ENCODE measurements at regions not wholly inside any gene's neighbourhood (a gene's known extent, or its start where the extent isn't known, plus 50 kb on each side); places are given as distances from the start of the nearest gene placed in this dataset.
A peak's percentile ranks its signal among the peaks of the same experiment; 100 is the strongest.
"Not testable (repeated sequence)": the region's sequence is repeated elsewhere in the genome, so short reads cannot be mapped to it uniquely, and the experiment has no call there.

GRCh38 chr22:49402169-49402568, 425.5 kb downstream of the BRD1 start:
- H3K27ac ChIP-seq: no peak overlapping the region
- H3K4me3 ChIP-seq: no peak overlapping the region
- no peaks in the 10 kb centered on the region for H3K4me1 ChIP-seq (replicated peaks in 1 of 2)
- no peak for ATAC-seq (replicated peaks in 6 of 8)
- in situ Hi-C loops (cut with MboI; ENCODE audit: low pct_unique_long_range_greater_than_20kb in 2 of 9, low sequenced_read_pairs in 9 of 9, unreplicated experiment in 9 of 9): no loop called here
- 4 to 86% (median 48%) methylated on average over 2 to 8 of the region's 12 CpGs; no CpG with 5 or more reads in 4 of the 10 experiments for WGBS, 10 experiments

- H3K4me1 ChIP-seq (replicated peaks in 1 of 2): no peaks in the 10 kb centered on the region
- 31 to 95% (median 59%) methylated on average over 6 to 16 of the region's 16 CpGs; no CpG with 5 or more reads in 1 of the 10 experiments for WGBS, 10 experiments
- ATAC-seq (replicated peaks in 6 of 8): no peak
- H3K4me3 ChIP-seq: no peak overlapping the region
- H3K27ac ChIP-seq: no peak overlapping the region
- in situ Hi-C loops (cut with MboI; ENCODE audit: low pct_unique_long_range_greater_than_20kb in 2 of 9, low sequenced_read_pairs in 9 of 9, unreplicated experiment in 9 of 9): no loop called here
These were observed 426.6 kb downstream of the BRD1 start for GRCh38 chr22:49400941-49401598.

DNA sequence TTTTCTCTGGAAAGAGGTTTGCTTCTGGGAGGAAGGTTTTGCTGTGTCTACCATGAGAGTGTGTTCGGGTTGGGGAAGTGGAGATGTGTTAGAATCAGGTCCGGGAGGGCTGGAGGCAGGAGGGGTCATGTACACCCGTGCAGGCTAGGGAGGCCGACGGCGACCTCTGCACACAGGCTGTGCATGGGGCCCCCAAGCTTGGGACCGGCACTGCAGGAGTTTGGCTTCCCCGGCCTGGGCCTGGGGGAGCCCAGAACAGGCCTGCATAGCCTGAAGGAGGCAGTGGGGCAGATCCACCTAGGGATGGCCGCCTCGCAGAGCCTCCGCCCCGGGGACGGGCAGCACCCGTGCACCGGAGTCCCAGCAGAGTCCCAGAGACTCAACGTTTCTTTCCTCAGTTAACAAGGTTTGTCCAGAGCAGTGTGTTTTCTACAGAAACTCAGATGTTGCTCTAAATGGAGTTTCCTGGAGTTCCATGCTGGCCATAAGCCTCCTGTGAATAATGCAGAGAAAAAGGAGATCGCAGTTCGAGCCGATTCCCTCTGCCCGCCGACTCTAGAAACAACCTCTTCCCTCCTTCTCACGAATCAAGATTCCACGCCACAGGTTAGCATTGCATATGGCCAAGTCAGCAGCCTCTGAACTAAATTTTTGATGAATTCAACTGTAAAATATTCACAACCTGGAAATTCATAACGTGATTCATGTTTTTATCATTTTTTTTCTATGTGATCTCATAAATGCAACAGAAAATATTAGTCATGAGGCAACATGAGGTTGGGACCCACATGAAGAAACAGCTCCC, 427.3 kb downstream of the BRD1 start:
- H3K4me1 ChIP-seq (replicated peaks in 1 of 2): no peaks in the 10 kb centered on the region
- 0 to 86% (median 58%) methylated on average over 1 to 15 of the region's 24 CpGs for WGBS, 10 experiments
- H3K27ac ChIP-seq: no peak overlapping the region
- in situ Hi-C loops (cut with MboI; ENCODE audit: low pct_unique_long_range_greater_than_20kb in 2 of 9, low sequenced_read_pairs in 9 of 9, unreplicated experiment in 9 of 9): no loop called here
- H3K4me3 ChIP-seq: no peak overlapping the region
- ATAC-seq (replicated peaks in 6 of 8): no peak

GRCh38 chr22:49398646-49399045, 429.0 kb downstream of the BRD1 start:
- no peaks in the 10 kb centered on the region for H3K4me1 ChIP-seq (replicated peaks in 1 of 2)
- in situ Hi-C loops (cut with MboI; ENCODE audit: low pct_unique_long_range_greater_than_20kb in 2 of 9, low sequenced_read_pairs in 9 of 9, unreplicated experiment in 9 of 9): no loop called here
- 25 to 86% (median 52%) methylated on average over 1 to 10 of the region's 15 CpGs; no CpG with 5 or more reads in 5 of the 10 experiments for WGBS, 10 experiments
- no peak overlapping the region for H3K4me3 ChIP-seq
- ATAC-seq (replicated peaks in 6 of 8): no peak
- H3K27ac ChIP-seq: no peak overlapping the region

DNA sequence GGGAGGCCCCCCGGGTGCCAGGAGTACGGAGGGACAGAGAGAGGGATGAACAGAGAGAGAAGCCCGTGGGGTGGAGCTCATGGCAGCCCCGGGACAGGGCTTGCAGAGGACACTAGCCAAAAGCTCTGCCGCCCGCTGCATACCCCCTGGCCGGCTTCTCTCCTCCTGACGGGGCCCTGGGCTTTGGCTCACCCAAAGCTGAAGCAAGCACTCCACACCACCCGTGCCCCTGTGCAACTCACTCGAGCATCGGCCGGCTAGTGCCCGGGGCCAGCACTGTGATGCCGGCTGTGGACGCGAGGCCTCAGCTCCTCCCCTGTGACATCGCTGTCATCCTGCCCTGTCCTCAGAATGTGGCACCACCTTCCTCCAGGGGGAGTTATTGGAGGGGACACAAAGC, 429.6 kb downstream of the BRD1 start:
- 43 to 100% (median 86%) methylated on average over 3 to 9 of the region's 17 CpGs; no CpG with 5 or more reads in 7 of the 10 experiments for WGBS, 10 experiments
- H3K4me1 ChIP-seq (replicated peaks in 1 of 2): no peaks in the 10 kb centered on the region
- H3K27ac ChIP-seq: no peak overlapping the region
- no peak for ATAC-seq (replicated peaks in 6 of 8)
- H3K4me3 ChIP-seq: no peak overlapping the region
- in situ Hi-C loops (cut with MboI; ENCODE audit: low pct_unique_long_range_greater_than_20kb in 2 of 9, low sequenced_read_pairs in 9 of 9, unreplicated experiment in 9 of 9): no loop called here

- Histone ChIP-seq H3K4me1 (replicated peaks in 1 of 2) (no peaks in the 10 kb centered on the region), H3K4me3 (no peak overlapping the region), H3K27ac (no peak overlapping the region)
- peak in 1 of 8 experiments; percentile 22 for ATAC-seq (replicated peaks in 6 of 8)
- 27 to 62% (median 58%) methylated on average over 3 to 9 of the region's 11 CpGs; no CpG with 5 or more reads in 3 of the 10 experiments for WGBS, 10 experiments
- in situ Hi-C loops (cut with MboI; ENCODE audit: low pct_unique_long_range_greater_than_20kb in 2 of 9, low sequenced_read_pairs in 9 of 9, unreplicated experiment in 9 of 9): no loop called here
These were observed 430.9 kb downstream of the BRD1 start for GRCh38 chr22:49396817-49397216.

DNA sequence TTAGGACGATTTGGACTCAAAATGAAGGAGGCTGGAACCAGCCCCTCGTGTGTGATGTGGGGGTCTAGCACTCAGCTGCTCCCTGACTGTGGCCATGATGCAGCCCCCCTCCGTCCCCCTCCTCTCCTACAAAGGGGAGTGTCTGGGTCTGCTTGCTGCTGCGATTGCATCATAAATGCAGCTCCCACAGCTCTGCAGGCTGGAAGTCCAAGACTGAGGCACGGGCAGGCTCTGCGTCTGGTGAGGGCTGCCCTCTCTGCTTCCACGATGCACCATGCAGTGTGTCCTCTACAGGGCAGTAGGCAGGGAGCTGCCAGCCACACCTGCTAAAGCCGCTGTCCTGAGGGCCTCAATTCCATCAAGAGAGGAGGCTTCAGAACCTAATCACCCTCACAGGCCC, 432.1 kb downstream of the BRD1 start:
- no peak overlapping the region for H3K4me3 ChIP-seq
- peak in 3 of 8 experiments; percentile 83 to 95 (median 88) for ATAC-seq (replicated peaks in 6 of 8)
- no peaks in the 10 kb centered on the region for H3K4me1 ChIP-seq (replicated peaks in 1 of 2)
- WGBS, 10 experiments: 0 to 86% (median 23%) methylated on average over 1 to 3 of the region's 8 CpGs; no CpG with 5 or more reads in 4 of the 10 experiments
- in situ Hi-C loops (cut with MboI; ENCODE audit: low pct_unique_long_range_greater_than_20kb in 2 of 9, low sequenced_read_pairs in 9 of 9, unreplicated experiment in 9 of 9): no loop called here
- H3K27ac ChIP-seq: no peak overlapping the region

- in situ Hi-C loops (cut with MboI; ENCODE audit: low pct_unique_long_range_greater_than_20kb in 2 of 9, low sequenced_read_pairs in 9 of 9, unreplicated experiment in 9 of 9): not testable (repeated sequence)
- WGBS, 10 experiments: 33 to 95% (median 59%) methylated on average over 4 to 5 of the region's 5 CpGs; no CpG with 5 or more reads in 2 of the 10 experiments
These were observed 432.6 kb downstream of the BRD1 start for GRCh38 chr22:49395062-49395461.

DNA sequence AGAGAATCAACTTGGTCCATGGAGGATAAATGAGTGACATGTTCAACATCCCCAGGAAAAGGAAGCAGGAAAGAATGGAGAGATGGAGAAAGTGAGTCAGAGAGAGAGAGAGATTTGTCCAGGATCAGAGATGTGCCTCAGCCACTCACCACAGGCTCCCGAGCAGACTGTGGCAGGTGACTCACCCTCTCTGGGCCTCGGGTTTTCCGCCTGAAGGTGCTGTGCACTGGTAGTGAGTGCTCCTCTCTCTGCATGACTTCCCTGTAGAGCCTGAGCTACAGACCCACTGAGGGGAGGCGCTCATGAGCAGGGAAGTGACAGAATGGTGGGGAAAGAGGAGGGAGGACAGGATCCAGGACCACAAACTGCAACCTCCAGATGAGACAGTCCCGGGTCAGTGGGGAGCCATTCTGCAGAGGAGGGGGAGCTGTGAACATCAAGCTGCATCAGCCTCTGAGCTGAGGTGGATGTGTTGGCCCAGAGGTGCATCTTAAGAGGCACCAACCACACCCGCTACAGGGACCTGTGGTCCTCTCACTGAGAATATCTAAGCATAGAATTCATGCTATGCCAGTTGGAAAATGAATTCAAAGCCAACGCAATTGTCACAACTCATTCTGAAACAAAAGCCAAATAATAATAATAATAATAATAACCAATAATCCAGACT, 433.4 kb downstream of the BRD1 start:
- Histone ChIP-seq H3K4me1 (replicated peaks in 1 of 2) (no peaks in the 10 kb centered on the region), H3K4me3 (no peak overlapping the region), H3K27ac (no peak overlapping the region)
- in situ Hi-C loops (cut with MboI; ENCODE audit: low pct_unique_long_range_greater_than_20kb in 2 of 9, low sequenced_read_pairs in 9 of 9, unreplicated experiment in 9 of 9): no loop called here
- ATAC-seq (replicated peaks in 6 of 8): no peak
- 0 to 83% (median 27%) methylated on average over 1 to 7 of the region's 7 CpGs; no CpG with 5 or more reads in 1 of the 10 experiments for WGBS, 10 experiments

More at GRCh38 chr22:49395062-49395461, 432.6 kb downstream of the BRD1 start:
- H3K4me1 ChIP-seq (replicated peaks in 1 of 2); ATAC-seq (replicated peaks in 6 of 8); H3K27ac ChIP-seq; H3K4me3 ChIP-seq: not testable (repeated sequence)

- ATAC-seq (replicated peaks in 6 of 8): no peak
- no peaks in the 10 kb centered on the region for H3K4me1 ChIP-seq (replicated peaks in 1 of 2)
- WGBS, 10 experiments: 0 to 100% (median 34%) methylated on average over 1 to 5 of the region's 7 CpGs; no CpG with 5 or more reads in 6 of the 10 experiments
- in situ Hi-C loops (cut with MboI; ENCODE audit: low pct_unique_long_range_greater_than_20kb in 2 of 9, low sequenced_read_pairs in 9 of 9, unreplicated experiment in 9 of 9): no loop called here
- no peak overlapping the region for H3K27ac ChIP-seq
- no peak overlapping the region for H3K4me3 ChIP-seq
These were observed 434.1 kb downstream of the BRD1 start for GRCh38 chr22:49393526-49393925.

GRCh38 chr22:49392841-49393510, 434.7 kb downstream of the BRD1 start:
- 0 to 70% (median 29%) methylated on average over 2 to 7 of the region's 12 CpGs; no CpG with 5 or more reads in 4 of the 10 experiments for WGBS, 10 experiments
- ATAC-seq (replicated peaks in 6 of 8): no peak
- in situ Hi-C loops (cut with MboI; ENCODE audit: low pct_unique_long_range_greater_than_20kb in 2 of 9, low sequenced_read_pairs in 9 of 9, unreplicated experiment in 9 of 9): no loop called here

DNA sequence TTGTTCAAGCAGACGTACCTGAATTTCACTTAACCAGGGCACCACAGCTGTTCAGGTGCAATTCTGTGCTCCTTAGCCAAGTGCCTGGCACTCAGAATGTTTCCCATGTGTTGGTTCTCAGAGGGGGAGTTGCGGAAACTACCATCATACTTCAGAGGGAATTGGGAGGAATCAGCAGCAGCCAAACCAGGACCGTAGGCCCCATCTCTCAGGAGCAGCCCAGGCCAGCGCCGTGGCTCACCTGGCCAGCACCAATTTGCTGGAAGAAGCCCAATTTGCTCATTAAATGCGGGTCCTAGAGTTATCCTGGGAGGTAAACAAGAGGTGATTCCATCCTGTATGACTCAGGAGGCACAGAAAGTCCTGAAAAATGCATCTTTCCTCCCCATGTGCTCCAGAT, 435.4 kb downstream of the BRD1 start:
- WGBS, 10 experiments: 31 to 92% (median 50%) methylated on average over 1 to 3 of the region's 6 CpGs; no CpG with 5 or more reads in 7 of the 10 experiments
- Histone ChIP-seq H3K27ac (no peak overlapping the region), H3K4me1 (replicated peaks in 1 of 2) (no peaks in the 10 kb centered on the region), H3K4me3 (no peak overlapping the region)
- no peak for ATAC-seq (replicated peaks in 6 of 8)
- in situ Hi-C loops (cut with MboI; ENCODE audit: low pct_unique_long_range_greater_than_20kb in 2 of 9, low sequenced_read_pairs in 9 of 9, unreplicated experiment in 9 of 9): no loop called here

More at GRCh38 chr22:49392841-49393510, 434.7 kb downstream of the BRD1 start:
- H3K4me3 ChIP-seq: no peak overlapping the region
- H3K27ac ChIP-seq: no peak overlapping the region
- H3K4me1 ChIP-seq (replicated peaks in 1 of 2): no peaks in the 10 kb centered on the region
